OCI-LY1 (cell line): ENCODE measurements at regions not wholly inside any gene's neighbourhood (a gene's known extent, or its start where the extent isn't known, plus 50 kb on each side); places are given as distances from the start of the nearest gene placed in this dataset.

ENCODE experiments used
- CTCF ChIP-seq: fragments of 200-600 bp; sonication (generic), shearing (Covaris generic); IDR thresholded peaks from 2 replicates; pipeline ENCODE4 v1.5.1; 2017; ENCODE audit warnings: mild to moderate bottlenecking, antibody characterized with exemption, low read length, moderate library complexity, mixed read lengths
- EZH2 ChIP-seq: fragments of 200-600 bp; sonication (generic), shearing (Covaris generic); IDR thresholded peaks from 2 replicates; pipeline ENCODE4 v1.8.0; 2017; ENCODE audit warnings: borderline replicate concordance, mixed run types, mild to moderate bottlenecking, antibody characterized with exemption, low read length, moderate library complexity, mixed read lengths

- TF ChIP-seq CTCF, result no peak
- no peak for TF ChIP-seq EZH2
Observed at GRCh38 chr2:66845307-66845706, 410.4 kb downstream of the MEIS1 start.
